AG10803 (cell line): ENCODE measurements at regions not wholly inside any gene's neighbourhood (a gene's known extent, or its start where the extent isn't known, plus 50 kb on each side); places are given as distances from the start of the nearest gene placed in this dataset.
A peak's percentile ranks its signal among the peaks of the same experiment; 100 is the strongest.

Experiments
- DNase-seq: peaks from one replicate; pipeline ENCODE4 v3.0.0; 2010; ENCODE audit warnings: low read depth
- H3K4me3 ChIP-seq: 2 replicates; pipeline ENCODE4 v1.5.1; 2011; ENCODE audit warnings: mild to moderate bottlenecking, low read length, control low read depth
- CTCF ChIP-seq: conservative IDR thresholded peaks from 2 replicates; pipeline ENCODE4 v1.5.1; 2011; ENCODE audit warnings: mild to moderate bottlenecking, low read length, control low read depth, inconsistent platforms

DNA sequence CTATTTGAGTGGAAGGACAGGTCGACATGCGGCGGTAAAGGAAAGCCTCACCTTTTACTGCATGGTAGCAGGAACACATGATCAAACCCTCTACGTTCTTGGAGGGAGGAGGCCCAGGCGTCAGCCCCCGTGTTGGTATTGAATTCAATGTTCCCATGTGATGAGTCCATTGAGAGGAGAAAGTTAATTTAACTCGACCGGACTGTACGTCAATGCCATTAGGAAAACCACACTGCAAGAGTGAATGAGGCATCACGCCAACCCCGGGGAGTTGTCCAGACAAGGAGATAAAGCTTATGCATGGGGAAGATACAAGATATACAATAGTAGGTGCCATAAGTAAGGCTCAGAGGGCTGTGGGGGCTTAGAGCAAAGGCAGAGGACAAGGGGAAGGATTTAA is 213.9 kb upstream of the ECI2 start:
- DNase-seq, result no peak
- TF ChIP-seq CTCF, result no peak
- no peak overlapping the region for H3K4me3 ChIP-seq

GRCh38 chr6:4348462-4349112 is 213.2 kb upstream of the ECI2 start:
- DNase-seq, result peak; percentile 37
- no peak for TF ChIP-seq CTCF
- no peak overlapping the region for H3K4me3 ChIP-seq

- no peak for TF ChIP-seq CTCF
- no peak overlapping the region for H3K4me3 ChIP-seq
- DNase-seq, result no peak
Observed at GRCh38 chr6:4347877-4348276, 212.5 kb upstream of the ECI2 start.

- no peak for DNase-seq
- no peak overlapping the region for H3K4me3 ChIP-seq
- TF ChIP-seq CTCF, result no peak
Observed at GRCh38 chr6:4346659-4347333, 211.4 kb upstream of the ECI2 start.

DNA sequence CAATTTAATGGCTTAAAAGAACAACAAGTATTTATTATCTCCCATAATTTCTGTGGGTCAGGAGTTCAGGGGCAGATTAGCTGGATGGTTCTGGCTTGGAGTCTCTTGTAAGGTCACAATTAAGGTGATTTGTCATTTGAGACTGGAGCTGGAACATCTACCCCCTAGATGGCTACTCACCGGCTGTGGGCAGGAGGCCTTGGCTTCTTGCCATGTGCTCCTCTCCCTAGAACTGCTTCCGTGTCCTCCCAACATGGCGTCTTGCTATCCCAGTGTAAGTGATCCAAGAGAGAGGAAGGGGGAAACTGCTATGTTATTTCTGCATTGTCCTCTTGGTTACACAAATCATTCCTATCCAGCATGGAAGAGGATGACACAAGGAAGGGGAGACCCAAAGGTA is 210.2 kb upstream of the ECI2 start:
- H3K4me3 ChIP-seq, result no peak overlapping the region
- no peak for DNase-seq
- TF ChIP-seq CTCF, result no peak

GRCh38 chr6:4344317-4344899 is 209.0 kb upstream of the ECI2 start:
- H3K4me3 ChIP-seq, result no peak overlapping the region
- no peak for TF ChIP-seq CTCF
- DNase-seq, result peak; percentile 30
